Prostate gland (tissue), 2 donors: ENCODE measurements at regions not wholly inside any gene's neighbourhood (a gene's known extent, or its start where the extent isn't known, plus 50 kb on each side); places are given as distances from the start of the nearest gene placed in this dataset.

Source experiments
- DNase-seq: peaks from one replicate; pipeline ENCODE4 v3.0.0-alpha.2; 2019; ENCODE audit warnings: low spot score
- H3K27ac ChIP-seq, 2 donors: fragments of 200-600 bp; sonication (generic); 2 replicates each; pipeline ENCODE4 v1.5.1; 2017 to 2019
- H3K27me3 ChIP-seq: fragments of 200-600 bp; sonication (generic); replicated peaks from 2 replicates; pipeline ENCODE4 v1.5.1; 2019; ENCODE audit not compliant: insufficient read depth
- H3K36me3 ChIP-seq, 2 donors: fragments of 200-600 bp; sonication (generic); 1 replicate in 1 of 2; 2 replicates in 1 of 2; pipeline versions ENCODE4 v1.5.1 to v1.8.1; 2017 to 2019
- H3K4me1 ChIP-seq: fragments of 200-600 bp; sonication (generic); replicated peaks from 2 replicates; pipeline ENCODE4 v1.5.1; 2019
- H3K4me3 ChIP-seq, 2 donors: fragments of 200-600 bp; sonication (generic); 2 replicates each; pipeline ENCODE4 v1.5.1; 2017 to 2019
- H3K9me3 ChIP-seq: fragments of 200-600 bp; sonication (generic); 2 replicates; pipeline ENCODE4 v1.5.1; 2017
- CTCF ChIP-seq, 4 experiments: fragments of 200-600 bp in 2 of 4; fragments of 450-650 bp in 2 of 4; sonication (generic) in 2 of 4; IDR thresholded peaks; 1 replicate in 3 of 4; 2 replicates in 1 of 4; pipeline ENCODE4 v1.5.1; 2016 to 2019; ENCODE audit warnings: antibody characterized with exemption in 4 of 4, mild to moderate bottlenecking in 2 of 4, moderate library complexity in 2 of 4
- POLR2A ChIP-seq: fragments of 450-650 bp; IDR thresholded peaks from one replicate; pipeline ENCODE4 v1.6.1; 2016; ENCODE audit warnings: antibody characterized with exemption, mild to moderate bottlenecking
- POLR2AphosphoS5 ChIP-seq: sonication (generic); formaldehyde crosslinking; IDR thresholded peaks from one replicate; pipeline ENCODE4 v1.6.1; 2017; ENCODE audit warnings: antibody characterized with exemption
- WGBS: methylation state at CpG from one replicate; pipeline ENCODE4 v1.1.5; 2018; 5-methylcytosine and 5-hydroxymethylcytosine counted together
- intact Hi-C: fragments of 100-400 bp; cut with DNase I; formaldehyde crosslinking; loops from one replicate; pipeline ENCODE4 v1.14.2; 2022

GRCh38 chr20:39109933-39110818 lies 148.0 kb downstream of the DHX35 start:
- intact Hi-C loops: no loop called here
- WGBS: 18% methylated on average over 10 of the region's 10 CpGs
- Histone ChIP-seq H3K4me3 (no peak overlapping the region), H3K27me3 (peaks cover 14% of the 10 kb centered on the region), H3K9me3 (no peaks in the 10 kb centered on the region), H3K36me3 (no peaks in the 10 kb centered on the region), H3K27ac (no peak overlapping the region), H3K4me1 (no peaks in the 10 kb centered on the region)
- DNase-seq: no peak
- TF ChIP-seq POLR2AphosphoS5: no peak
- no peak for TF ChIP-seq POLR2A
- no peak for TF ChIP-seq CTCF (IDR thresholded peaks at IDR 0.05)

GRCh38 chr20:39108746-39109145 lies 146.6 kb downstream of the DHX35 start:
- DNase-seq: no peak
- H3K4me1 ChIP-seq: no peaks in the 10 kb centered on the region
- intact Hi-C loops: no loop called here
- H3K27me3 ChIP-seq: peaks cover 14% of the 10 kb centered on the region
- no peak overlapping the region for H3K27ac ChIP-seq
- no peak overlapping the region for H3K4me3 ChIP-seq
- 61% methylated on average over 5 of the region's 5 CpGs for WGBS
- no peaks in the 10 kb centered on the region for H3K36me3 ChIP-seq
- no peaks in the 10 kb centered on the region for H3K9me3 ChIP-seq
- TF ChIP-seq POLR2A (no peak), POLR2AphosphoS5 (no peak), CTCF (IDR thresholded peaks at IDR 0.05) (no peak)

- H3K4me3 ChIP-seq: no peak overlapping the region
- TF ChIP-seq CTCF (IDR thresholded peaks at IDR 0.05) (no peak), POLR2A (no peak), POLR2AphosphoS5 (no peak)
- no peaks in the 10 kb centered on the region for H3K4me1 ChIP-seq
- no peak for DNase-seq
- no peaks in the 10 kb centered on the region for H3K9me3 ChIP-seq
- intact Hi-C loops: no loop called here
- no peak overlapping the region for H3K27ac ChIP-seq
- 74% methylated on average over 5 of the region's 5 CpGs for WGBS
- H3K36me3 ChIP-seq: no peaks in the 10 kb centered on the region
- peaks cover 14% of the 10 kb centered on the region for H3K27me3 ChIP-seq
These were observed 145.6 kb downstream of the DHX35 start for GRCh38 chr20:39107741-39108140.

- Histone ChIP-seq H3K27ac (no peak overlapping the region), H3K4me3 (no peak overlapping the region), H3K36me3 (no peaks in the 10 kb centered on the region), H3K4me1 (no peaks in the 10 kb centered on the region), H3K27me3 (peaks cover 14% of the 10 kb centered on the region), H3K9me3 (no peaks in the 10 kb centered on the region)
- 74% methylated on average over 3 of the region's 3 CpGs for WGBS
- no peak for DNase-seq
- intact Hi-C loops: no loop called here
- no peak for TF ChIP-seq CTCF (IDR thresholded peaks at IDR 0.05)
- TF ChIP-seq POLR2AphosphoS5: no peak
- no peak for TF ChIP-seq POLR2A
These were observed 144.6 kb downstream of the DHX35 start for GRCh38 chr20:39106791-39107190.

GRCh38 chr20:39105551-39105950 lies 143.4 kb downstream of the DHX35 start:
- DNase-seq: no peak
- intact Hi-C loops: no loop called here

More at GRCh38 chr20:39105551-39105950, 143.4 kb downstream of the DHX35 start:
- Histone ChIP-seq H3K9me3 (no peaks in the 10 kb centered on the region), H3K4me3 (no peak overlapping the region), H3K27me3 (peaks cover 11% of the 10 kb centered on the region), H3K27ac (no peak overlapping the region), H3K4me1 (no peaks in the 10 kb centered on the region), H3K36me3 (no peaks in the 10 kb centered on the region)
- WGBS: 93% methylated on average over 5 of the region's 5 CpGs
- TF ChIP-seq POLR2AphosphoS5 (no peak), CTCF (IDR thresholded peaks at IDR 0.05) (no peak), POLR2A (no peak)
